ENCODE measurements at regions not wholly inside any gene's neighbourhood (a gene's known extent, or its start where the extent isn't known, plus 50 kb on each side); places are given as distances from the start of the nearest gene placed in this dataset.
A peak's percentile ranks its signal among the peaks of the same experiment; 100 is the strongest.

- no peaks in the 10 kb centered on the region for H3K4me1 ChIP-seq (ENCODE audit: control insufficient read depth in 2 of 2, insufficient read depth in 2 of 2, low read length in 2 of 2)
- no peak for DNase-seq (ENCODE audit: low read depth in 6 of 9, low spot score in 9 of 9)
- H3K4me3 ChIP-seq (ENCODE audit: low read length in 2 of 2), result no peak overlapping the region
- WGBS, result 86% methylated on average over 2 of the region's 2 CpGs
- H3K36me3 ChIP-seq (ENCODE audit: control insufficient read depth in 2 of 2, insufficient read depth in 2 of 2, low read length in 1 of 2), result no peaks in the 10 kb centered on the region
- no peaks in the 10 kb centered on the region for H3K27me3 ChIP-seq (ENCODE audit: control insufficient read depth in 2 of 2, insufficient read depth in 1 of 2, low read length in 1 of 2)
- no peaks in the 10 kb centered on the region for H3K9me3 ChIP-seq (ENCODE audit: control insufficient read depth in 2 of 2, insufficient read depth in 1 of 2, low read length in 1 of 2)
- H3K27ac ChIP-seq (ENCODE audit: low read depth in 1 of 2, low read length in 1 of 2), result no peak overlapping the region
These were observed 320.5 kb upstream of the SORCS1 start for GRCh38 chr10:107485019-107485418.

- H3K4me1 ChIP-seq (ENCODE audit: control insufficient read depth in 2 of 2, insufficient read depth in 2 of 2, low read length in 2 of 2), result no peaks in the 10 kb centered on the region
- no peaks in the 10 kb centered on the region for H3K9me3 ChIP-seq (ENCODE audit: control insufficient read depth in 2 of 2, insufficient read depth in 1 of 2, low read length in 1 of 2)
- WGBS, result 95% methylated on average over 7 of the region's 7 CpGs
- H3K27ac ChIP-seq (ENCODE audit: low read depth in 1 of 2, low read length in 1 of 2), result no peak overlapping the region
- H3K36me3 ChIP-seq (ENCODE audit: control insufficient read depth in 2 of 2, insufficient read depth in 2 of 2, low read length in 1 of 2), result no peaks in the 10 kb centered on the region
- H3K27me3 ChIP-seq (ENCODE audit: control insufficient read depth in 2 of 2, insufficient read depth in 1 of 2, low read length in 1 of 2), result no peaks in the 10 kb centered on the region
- no peak overlapping the region for H3K4me3 ChIP-seq (ENCODE audit: low read length in 2 of 2)
- no peak for DNase-seq (ENCODE audit: low read depth in 6 of 9, low spot score in 9 of 9)
These were observed 317.4 kb upstream of the SORCS1 start for GRCh38 chr10:107481881-107482280.

- no peaks in the 10 kb centered on the region for H3K27me3 ChIP-seq (ENCODE audit: control insufficient read depth in 2 of 2, insufficient read depth in 1 of 2, low read length in 1 of 2)
- H3K4me1 ChIP-seq (ENCODE audit: control insufficient read depth in 2 of 2, insufficient read depth in 2 of 2, low read length in 2 of 2), result no peaks in the 10 kb centered on the region
- no peak overlapping the region for H3K4me3 ChIP-seq (ENCODE audit: low read length in 2 of 2)
- H3K36me3 ChIP-seq (ENCODE audit: control insufficient read depth in 2 of 2, insufficient read depth in 2 of 2, low read length in 1 of 2), result no peaks in the 10 kb centered on the region
- 87% methylated on average over 6 of the region's 6 CpGs for WGBS
- H3K9me3 ChIP-seq (ENCODE audit: control insufficient read depth in 2 of 2, insufficient read depth in 1 of 2, low read length in 1 of 2), result no peaks in the 10 kb centered on the region
- no peak overlapping the region for H3K27ac ChIP-seq (ENCODE audit: low read depth in 1 of 2, low read length in 1 of 2)
- DNase-seq (ENCODE audit: low read depth in 6 of 9, low spot score in 9 of 9), result no peak
These were observed 316.7 kb upstream of the SORCS1 start for GRCh38 chr10:107481224-107481623.

GRCh38 chr10:107480781-107481180 lies 316.3 kb upstream of the SORCS1 start:
- H3K27ac ChIP-seq (ENCODE audit: low read depth in 1 of 2, low read length in 1 of 2), result no peak overlapping the region
- H3K36me3 ChIP-seq (ENCODE audit: control insufficient read depth in 2 of 2, insufficient read depth in 2 of 2, low read length in 1 of 2), result no peaks in the 10 kb centered on the region
- no peaks in the 10 kb centered on the region for H3K4me1 ChIP-seq (ENCODE audit: control insufficient read depth in 2 of 2, insufficient read depth in 2 of 2, low read length in 2 of 2)
- H3K9me3 ChIP-seq (ENCODE audit: control insufficient read depth in 2 of 2, insufficient read depth in 1 of 2, low read length in 1 of 2), result no peaks in the 10 kb centered on the region
- no peak for DNase-seq (ENCODE audit: low read depth in 6 of 9, low spot score in 9 of 9)
- H3K4me3 ChIP-seq (ENCODE audit: low read length in 2 of 2), result no peak overlapping the region
- no peaks in the 10 kb centered on the region for H3K27me3 ChIP-seq (ENCODE audit: control insufficient read depth in 2 of 2, insufficient read depth in 1 of 2, low read length in 1 of 2)

- H3K36me3 ChIP-seq (ENCODE audit: control insufficient read depth in 2 of 2, insufficient read depth in 2 of 2, low read length in 1 of 2), result no peaks in the 10 kb centered on the region
These were observed 312.8 kb upstream of the SORCS1 start for GRCh38 chr10:107477266-107477665.

DNA sequence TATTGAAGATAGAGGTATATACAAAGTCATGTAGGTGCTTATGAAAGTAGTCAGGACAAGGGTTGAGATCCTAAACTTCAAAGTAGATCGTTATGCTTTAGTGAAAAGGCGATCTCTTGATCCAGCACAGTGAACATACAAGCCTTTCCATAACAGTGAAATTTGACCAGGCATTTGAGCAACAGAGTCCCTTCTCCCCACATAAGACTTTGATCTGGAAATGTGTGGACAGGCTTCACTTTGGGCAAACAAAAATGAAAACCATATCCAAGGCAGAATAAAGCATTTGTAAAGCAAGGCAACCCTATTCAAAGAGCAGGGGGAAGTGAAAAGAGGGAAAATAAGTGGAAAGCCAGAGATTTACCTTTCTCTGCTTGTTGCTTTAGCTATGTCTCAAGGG lies 311.9 kb upstream of the SORCS1 start:
- Histone ChIP-seq H3K36me3 (ENCODE audit: control insufficient read depth in 2 of 2, insufficient read depth in 2 of 2, low read length in 1 of 2) (no peaks in the 10 kb centered on the region), H3K27me3 (ENCODE audit: control insufficient read depth in 2 of 2, insufficient read depth in 1 of 2, low read length in 1 of 2) (no peaks in the 10 kb centered on the region), H3K4me3 (ENCODE audit: low read length in 2 of 2) (no peak overlapping the region), H3K9me3 (ENCODE audit: control insufficient read depth in 2 of 2, insufficient read depth in 1 of 2, low read length in 1 of 2) (no peaks in the 10 kb centered on the region), H3K27ac (ENCODE audit: low read depth in 1 of 2, low read length in 1 of 2) (no peak overlapping the region), H3K4me1 (ENCODE audit: control insufficient read depth in 2 of 2, insufficient read depth in 2 of 2, low read length in 2 of 2) (no peaks in the 10 kb centered on the region)
- 88% methylated on average over 2 of the region's 2 CpGs for WGBS
- no peak for DNase-seq (ENCODE audit: low read depth in 6 of 9, low spot score in 9 of 9)

More at GRCh38 chr10:107477266-107477665, 312.8 kb upstream of the SORCS1 start:
- H3K27ac ChIP-seq (ENCODE audit: low read depth in 1 of 2, low read length in 1 of 2), result no peak overlapping the region
- no peak overlapping the region for H3K4me3 ChIP-seq (ENCODE audit: low read length in 2 of 2)
- no peaks in the 10 kb centered on the region for H3K4me1 ChIP-seq (ENCODE audit: control insufficient read depth in 2 of 2, insufficient read depth in 2 of 2, low read length in 2 of 2)
- H3K27me3 ChIP-seq (ENCODE audit: control insufficient read depth in 2 of 2, insufficient read depth in 1 of 2, low read length in 1 of 2), result no peaks in the 10 kb centered on the region
- no peaks in the 10 kb centered on the region for H3K9me3 ChIP-seq (ENCODE audit: control insufficient read depth in 2 of 2, insufficient read depth in 1 of 2, low read length in 1 of 2)
- peak in 1 of 9 donors; percentile 1 for DNase-seq (ENCODE audit: low read depth in 6 of 9, low spot score in 9 of 9)

DNA sequence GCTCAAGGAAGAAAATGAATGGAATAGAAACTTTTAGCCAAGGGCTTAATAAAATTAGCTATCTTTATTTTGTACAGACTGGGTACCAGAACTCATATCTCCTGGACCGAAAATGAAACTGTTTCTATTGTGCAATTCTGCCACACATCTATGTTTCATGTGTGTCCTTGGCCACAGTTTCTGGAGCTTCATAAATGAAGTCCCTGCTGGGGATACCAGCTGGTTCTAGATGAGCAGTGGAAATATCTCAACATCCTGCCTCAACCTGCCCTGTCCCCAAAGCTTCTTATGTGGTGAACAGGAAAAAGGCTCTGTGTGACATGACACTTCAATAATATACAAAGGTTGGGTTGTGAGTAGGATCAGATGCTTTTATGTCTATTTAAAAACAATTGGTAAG lies 310.1 kb upstream of the SORCS1 start:
- Histone ChIP-seq H3K27ac (ENCODE audit: low read depth in 1 of 2, low read length in 1 of 2) (no peak overlapping the region), H3K36me3 (ENCODE audit: control insufficient read depth in 2 of 2, insufficient read depth in 2 of 2, low read length in 1 of 2) (no peaks in the 10 kb centered on the region), H3K4me1 (ENCODE audit: control insufficient read depth in 2 of 2, insufficient read depth in 2 of 2, low read length in 2 of 2) (no peaks in the 10 kb centered on the region), H3K27me3 (ENCODE audit: control insufficient read depth in 2 of 2, insufficient read depth in 1 of 2, low read length in 1 of 2) (no peaks in the 10 kb centered on the region), H3K9me3 (ENCODE audit: control insufficient read depth in 2 of 2, insufficient read depth in 1 of 2, low read length in 1 of 2) (no peaks in the 10 kb centered on the region), H3K4me3 (ENCODE audit: low read length in 2 of 2) (no peak overlapping the region)
- no peak for DNase-seq (ENCODE audit: low read depth in 6 of 9, low spot score in 9 of 9)
- WGBS, result 91% methylated on average over 1 of the region's 1 CpG

DNA sequence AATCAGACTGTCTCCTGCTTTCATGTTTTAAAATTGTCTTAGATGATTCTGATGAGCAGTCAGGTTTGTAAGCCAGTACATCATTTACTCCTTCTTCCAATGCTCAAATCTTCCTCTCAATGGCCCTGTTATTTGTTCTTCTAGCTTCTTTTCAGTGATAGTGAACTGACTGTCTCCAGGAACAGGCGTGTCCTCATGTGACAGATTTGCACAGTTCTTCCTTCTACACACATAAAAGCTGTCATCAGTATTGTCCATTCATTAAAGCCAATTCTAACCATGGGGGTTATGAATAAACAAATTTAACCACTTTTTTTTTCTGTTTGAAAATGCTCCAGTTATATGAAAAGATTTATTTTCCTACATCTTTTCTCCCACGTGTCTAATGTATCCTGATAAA lies 308.7 kb upstream of the SORCS1 start:
- no peaks in the 10 kb centered on the region for H3K36me3 ChIP-seq (ENCODE audit: control insufficient read depth in 2 of 2, insufficient read depth in 2 of 2, low read length in 1 of 2)
- no peak for DNase-seq (ENCODE audit: low read depth in 6 of 9, low spot score in 9 of 9)
- H3K27ac ChIP-seq (ENCODE audit: low read depth in 1 of 2, low read length in 1 of 2), result no peak overlapping the region
- no peaks in the 10 kb centered on the region for H3K27me3 ChIP-seq (ENCODE audit: control insufficient read depth in 2 of 2, insufficient read depth in 1 of 2, low read length in 1 of 2)
- 83% methylated on average over 2 of the region's 2 CpGs for WGBS
- H3K9me3 ChIP-seq (ENCODE audit: control insufficient read depth in 2 of 2, insufficient read depth in 1 of 2, low read length in 1 of 2), result no peaks in the 10 kb centered on the region
- H3K4me1 ChIP-seq (ENCODE audit: control insufficient read depth in 2 of 2, insufficient read depth in 2 of 2, low read length in 2 of 2), result no peaks in the 10 kb centered on the region
- H3K4me3 ChIP-seq (ENCODE audit: low read length in 2 of 2), result no peak overlapping the region

DNA sequence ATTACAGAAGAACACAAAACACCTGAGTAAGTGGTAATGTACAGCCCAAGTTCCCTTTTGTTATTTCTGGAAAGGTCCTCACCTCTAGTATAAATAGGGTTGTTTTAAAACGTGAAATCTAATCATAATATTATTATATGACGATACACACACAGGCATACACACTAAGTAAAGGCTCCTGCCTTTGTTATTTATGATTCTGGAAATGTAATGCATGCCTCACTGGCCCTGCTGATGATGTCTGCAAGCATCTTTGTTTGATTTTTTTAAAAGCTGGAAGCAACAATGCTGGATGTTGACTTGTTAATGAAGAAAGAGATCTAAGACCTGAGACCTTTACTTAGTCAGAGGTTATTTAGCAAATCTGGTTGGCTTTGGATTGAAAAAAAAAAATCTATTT lies 307.4 kb upstream of the SORCS1 start:
- no peak overlapping the region for H3K4me3 ChIP-seq (ENCODE audit: low read length in 2 of 2)
- H3K27me3 ChIP-seq (ENCODE audit: control insufficient read depth in 2 of 2, insufficient read depth in 1 of 2, low read length in 1 of 2), result no peaks in the 10 kb centered on the region
- H3K4me1 ChIP-seq (ENCODE audit: control insufficient read depth in 2 of 2, insufficient read depth in 2 of 2, low read length in 2 of 2), result no peaks in the 10 kb centered on the region
- WGBS, result 84% methylated on average over 2 of the region's 2 CpGs
- no peak overlapping the region for H3K27ac ChIP-seq (ENCODE audit: low read depth in 1 of 2, low read length in 1 of 2)
- H3K9me3 ChIP-seq (ENCODE audit: control insufficient read depth in 2 of 2, insufficient read depth in 1 of 2, low read length in 1 of 2), result no peaks in the 10 kb centered on the region
- H3K36me3 ChIP-seq (ENCODE audit: control insufficient read depth in 2 of 2, insufficient read depth in 2 of 2, low read length in 1 of 2), result no peaks in the 10 kb centered on the region
- DNase-seq (ENCODE audit: low read depth in 6 of 9, low spot score in 9 of 9), result no peak

DNA sequence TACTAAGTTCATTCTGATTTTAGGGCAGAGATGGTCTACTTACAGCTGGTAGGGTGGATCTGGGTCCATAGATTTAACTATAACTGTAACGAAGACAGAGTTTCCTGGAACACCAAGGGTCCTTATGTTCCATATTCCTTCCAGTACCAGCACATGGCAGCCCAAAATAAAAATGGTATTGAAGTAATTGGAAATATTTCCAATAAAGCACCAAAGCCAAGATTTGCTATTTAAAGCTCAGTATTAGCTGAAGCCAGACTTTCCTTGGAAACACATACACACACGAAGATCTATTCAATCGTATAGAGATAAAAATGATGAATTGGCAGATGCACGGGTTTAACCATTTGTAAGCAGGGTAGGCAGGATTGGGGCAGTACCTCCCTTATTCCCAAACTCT lies 289.1 kb upstream of the SORCS1 start:
- 88% methylated on average over 4 of the region's 4 CpGs for WGBS
- H3K4me1 ChIP-seq (ENCODE audit: control insufficient read depth in 2 of 2, insufficient read depth in 2 of 2, low read length in 2 of 2), result no peaks in the 10 kb centered on the region
- no peak overlapping the region for H3K4me3 ChIP-seq (ENCODE audit: low read length in 2 of 2)
- no peaks in the 10 kb centered on the region for H3K36me3 ChIP-seq (ENCODE audit: control insufficient read depth in 2 of 2, insufficient read depth in 2 of 2, low read length in 1 of 2)
- no peaks in the 10 kb centered on the region for H3K27me3 ChIP-seq (ENCODE audit: control insufficient read depth in 2 of 2, insufficient read depth in 1 of 2, low read length in 1 of 2)
- no peaks in the 10 kb centered on the region for H3K9me3 ChIP-seq (ENCODE audit: control insufficient read depth in 2 of 2, insufficient read depth in 1 of 2, low read length in 1 of 2)
- H3K27ac ChIP-seq (ENCODE audit: low read depth in 1 of 2, low read length in 1 of 2), result no peak overlapping the region
- no peak for DNase-seq (ENCODE audit: low read depth in 6 of 9, low spot score in 9 of 9)
